ENCODE measurements at regions not wholly inside any gene's neighbourhood (a gene's known extent, or its start where the extent isn't known, plus 50 kb on each side); places are given as distances from the start of the nearest gene placed in this dataset.

GRCh38 chr10:10785627-10786026 lies 232.0 kb upstream of the CELF2 start:
- ChIA-PET POLR2A (no interaction called here), CTCF (no interaction called here)
- ATAC-seq (no peak), DNase-seq (no peak)
- peaks cover 13% of the 10 kb centered on the region for H3K27me3 Mint-ChIP-seq
- no peaks in the 10 kb centered on the region for H3K9me3 Mint-ChIP-seq
- H3K4me3 Mint-ChIP-seq: no peak overlapping the region
- no peaks in the 10 kb centered on the region for H3K4me1 Mint-ChIP-seq (ENCODE audit: low read depth)
- H3K27ac Mint-ChIP-seq: no peak overlapping the region
- intact Hi-C loops (cut with micrococcal nuclease): no loop called here
- TF ChIP-seq CTCF (IDR thresholded peaks at IDR 0.05): no peak
- no peaks in the 10 kb centered on the region for H3K36me3 Mint-ChIP-seq (ENCODE audit: low read depth)

GRCh38 chr10:10786109-10787090 lies 231.3 kb upstream of the CELF2 start:
- POLR2A ChIA-PET: no interaction called here
- CTCF ChIA-PET: no interaction called here
- ATAC-seq (no peak), DNase-seq (no peak)
- Mint-ChIP-seq H3K27me3 (peaks cover 13% of the 10 kb centered on the region), H3K27ac (no peak overlapping the region), H3K9me3 (no peaks in the 10 kb centered on the region), H3K36me3 (ENCODE audit: low read depth) (no peaks in the 10 kb centered on the region), H3K4me1 (ENCODE audit: low read depth) (no peaks in the 10 kb centered on the region), H3K4me3 (no peak overlapping the region)
- TF ChIP-seq CTCF (IDR thresholded peaks at IDR 0.05): no peak
- intact Hi-C loops (cut with micrococcal nuclease): no loop called here

GRCh38 chr10:10787586-10787985 lies 230.1 kb upstream of the CELF2 start:
- intact Hi-C loops (cut with micrococcal nuclease): no loop called here
- H3K9me3 Mint-ChIP-seq: no peaks in the 10 kb centered on the region
- no peak overlapping the region for H3K4me3 Mint-ChIP-seq
- DNase-seq (no peak), ATAC-seq (no peak)
- no peak for TF ChIP-seq CTCF (IDR thresholded peaks at IDR 0.05)
- H3K36me3 Mint-ChIP-seq (ENCODE audit: low read depth): no peaks in the 10 kb centered on the region
- H3K4me1 Mint-ChIP-seq (ENCODE audit: low read depth): no peaks in the 10 kb centered on the region
- H3K27ac Mint-ChIP-seq: no peak overlapping the region
- peaks cover 16% of the 10 kb centered on the region for H3K27me3 Mint-ChIP-seq
- CTCF ChIA-PET: no interaction called here
- POLR2A ChIA-PET: no interaction called here

GRCh38 chr10:10788761-10789160 lies 228.9 kb upstream of the CELF2 start:
- Mint-ChIP-seq H3K4me3 (no peak overlapping the region), H3K27ac (no peak overlapping the region), H3K36me3 (ENCODE audit: low read depth) (no peaks in the 10 kb centered on the region), H3K4me1 (ENCODE audit: low read depth) (no peaks in the 10 kb centered on the region), H3K9me3 (no peaks in the 10 kb centered on the region), H3K27me3 (peaks cover 16% of the 10 kb centered on the region)
- CTCF ChIA-PET: no interaction called here
- intact Hi-C loops (cut with micrococcal nuclease): no loop called here
- TF ChIP-seq CTCF (IDR thresholded peaks at IDR 0.05): no peak
- POLR2A ChIA-PET: no interaction called here
- DNase-seq (no peak), ATAC-seq (no peak)

- no peak overlapping the region for H3K4me3 Mint-ChIP-seq
- H3K36me3 Mint-ChIP-seq (ENCODE audit: low read depth): no peaks in the 10 kb centered on the region
- intact Hi-C loops (cut with micrococcal nuclease): no loop called here
- no peak for ATAC-seq
- H3K27ac Mint-ChIP-seq: no peak overlapping the region
- peaks cover 20% of the 10 kb centered on the region for H3K27me3 Mint-ChIP-seq
- no peak for DNase-seq
- no peak for TF ChIP-seq CTCF (IDR thresholded peaks at IDR 0.05)
- H3K9me3 Mint-ChIP-seq: no peaks in the 10 kb centered on the region
- CTCF ChIA-PET: no interaction called here
- no peaks in the 10 kb centered on the region for H3K4me1 Mint-ChIP-seq (ENCODE audit: low read depth)
- POLR2A ChIA-PET: no interaction called here
These were observed 225.8 kb upstream of the CELF2 start for GRCh38 chr10:10791869-10792268.

Data from activated CD8-positive, alpha-beta T cell treated with anti-CD3 and anti-CD28 coated beads for 36 hours (primary cell).